ENCODE measurements at regions not wholly inside any gene's neighbourhood (a gene's known extent, or its start where the extent isn't known, plus 50 kb on each side); places are given as distances from the start of the nearest gene placed in this dataset.
"Not testable (repeated sequence)": the region's sequence is repeated elsewhere in the genome, so short reads cannot be mapped to it uniquely, and the experiment has no call there.

DNA sequence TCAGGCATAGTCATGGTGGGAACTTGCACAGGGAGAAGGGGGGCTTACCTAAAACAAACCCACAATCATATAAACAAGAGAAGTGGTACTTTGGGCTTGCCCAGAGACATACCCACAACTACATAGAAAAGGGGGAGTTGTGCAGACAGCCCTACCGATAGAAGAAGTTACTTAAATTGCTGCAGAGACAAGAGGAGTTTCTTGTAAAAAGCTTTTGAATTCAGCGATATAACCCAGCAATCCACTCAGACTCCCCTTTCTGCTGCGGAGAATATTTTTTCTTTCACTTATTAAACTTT, 164.0 kb upstream of the ETV3 start:
- ATAC-seq (ENCODE audit: low read depth) (no peak), DNase-seq (no peak)
- TF ChIP-seq, protein P1, sequence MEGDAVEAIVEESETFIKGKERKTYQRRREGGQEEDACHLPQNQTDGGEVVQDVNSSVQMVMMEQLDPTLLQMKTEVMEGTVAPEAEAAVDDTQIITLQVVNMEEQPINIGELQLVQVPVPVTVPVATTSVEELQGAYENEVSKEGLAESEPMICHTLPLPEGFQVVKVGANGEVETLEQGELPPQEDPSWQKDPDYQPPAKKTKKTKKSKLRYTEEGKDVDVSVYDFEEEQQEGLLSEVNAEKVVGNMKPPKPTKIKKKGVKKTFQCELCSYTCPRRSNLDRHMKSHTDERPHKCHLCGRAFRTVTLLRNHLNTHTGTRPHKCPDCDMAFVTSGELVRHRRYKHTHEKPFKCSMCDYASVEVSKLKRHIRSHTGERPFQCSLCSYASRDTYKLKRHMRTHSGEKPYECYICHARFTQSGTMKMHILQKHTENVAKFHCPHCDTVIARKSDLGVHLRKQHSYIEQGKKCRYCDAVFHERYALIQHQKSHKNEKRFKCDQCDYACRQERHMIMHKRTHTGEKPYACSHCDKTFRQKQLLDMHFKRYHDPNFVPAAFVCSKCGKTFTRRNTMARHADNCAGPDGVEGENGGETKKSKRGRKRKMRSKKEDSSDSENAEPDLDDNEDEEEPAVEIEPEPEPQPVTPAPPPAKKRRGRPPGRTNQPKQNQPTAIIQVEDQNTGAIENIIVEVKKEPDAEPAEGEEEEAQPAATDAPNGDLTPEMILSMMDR (IDR thresholded peaks at IDR 0.05): no peak
- CTCF ChIA-PET: no interaction called here
- H3K9me3 Mint-ChIP-seq: no peaks in the 10 kb centered on the region
- no peaks in the 10 kb centered on the region for H3K36me3 Mint-ChIP-seq (ENCODE audit: low read depth)
- no peak overlapping the region for H3K4me3 Mint-ChIP-seq
- intact Hi-C loops (cut with micrococcal nuclease): no loop called here
- H3K27me3 Mint-ChIP-seq: peaks cover 3% of the 10 kb centered on the region
- H3K4me1 Mint-ChIP-seq: no peaks in the 10 kb centered on the region
- POLR2A ChIA-PET: no interaction called here
- no peak overlapping the region for H3K27ac Mint-ChIP-seq

DNA sequence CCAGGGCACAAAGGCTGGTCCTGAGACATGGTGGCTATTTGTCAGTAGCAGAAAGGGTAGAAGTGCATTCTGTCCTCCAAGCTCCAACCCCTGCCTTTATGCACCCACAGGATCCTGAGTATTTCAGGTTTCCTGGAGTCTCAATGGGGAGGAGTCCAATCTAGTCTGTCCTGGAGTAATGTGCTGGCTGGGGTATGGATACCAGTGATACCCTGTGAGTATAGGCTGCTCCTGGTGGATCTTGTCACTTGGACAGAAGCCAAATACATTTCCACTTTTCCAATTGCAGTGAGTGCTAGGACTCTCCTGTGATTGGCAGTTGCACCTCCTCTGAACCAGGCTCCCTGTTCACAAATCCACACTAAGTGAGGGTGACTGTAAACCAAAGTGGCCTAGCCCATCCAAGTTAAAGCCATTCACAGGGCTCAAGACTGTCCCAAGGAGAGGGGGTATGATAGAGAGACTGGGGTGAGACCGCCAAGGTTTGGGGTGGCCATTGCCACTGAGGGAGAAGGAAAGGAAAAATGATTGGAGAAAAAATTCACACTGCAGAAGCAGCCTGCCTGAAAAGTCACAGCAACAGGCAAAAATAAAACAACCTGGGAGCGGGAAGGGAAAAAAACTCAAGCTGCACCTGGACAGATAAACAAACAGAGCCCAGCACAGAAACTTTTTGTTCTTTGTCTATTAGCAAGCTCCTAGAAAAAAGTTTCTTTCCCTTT, 163.4 kb upstream of the ETV3 start:
- CTCF ChIA-PET: no interaction called here
- Mint-ChIP-seq H3K4me1 (no peaks in the 10 kb centered on the region), H3K4me3 (no peak overlapping the region), H3K27me3 (peaks cover 8% of the 10 kb centered on the region), H3K36me3 (ENCODE audit: low read depth) (no peaks in the 10 kb centered on the region), H3K27ac (no peak overlapping the region), H3K9me3 (no peaks in the 10 kb centered on the region)
- DNase-seq (no peak), ATAC-seq (ENCODE audit: low read depth) (no peak)
- intact Hi-C loops (cut with micrococcal nuclease): no loop called here
- TF ChIP-seq, protein P1 (IDR thresholded peaks at IDR 0.05): no peak
- POLR2A ChIA-PET: no interaction called here

DNA sequence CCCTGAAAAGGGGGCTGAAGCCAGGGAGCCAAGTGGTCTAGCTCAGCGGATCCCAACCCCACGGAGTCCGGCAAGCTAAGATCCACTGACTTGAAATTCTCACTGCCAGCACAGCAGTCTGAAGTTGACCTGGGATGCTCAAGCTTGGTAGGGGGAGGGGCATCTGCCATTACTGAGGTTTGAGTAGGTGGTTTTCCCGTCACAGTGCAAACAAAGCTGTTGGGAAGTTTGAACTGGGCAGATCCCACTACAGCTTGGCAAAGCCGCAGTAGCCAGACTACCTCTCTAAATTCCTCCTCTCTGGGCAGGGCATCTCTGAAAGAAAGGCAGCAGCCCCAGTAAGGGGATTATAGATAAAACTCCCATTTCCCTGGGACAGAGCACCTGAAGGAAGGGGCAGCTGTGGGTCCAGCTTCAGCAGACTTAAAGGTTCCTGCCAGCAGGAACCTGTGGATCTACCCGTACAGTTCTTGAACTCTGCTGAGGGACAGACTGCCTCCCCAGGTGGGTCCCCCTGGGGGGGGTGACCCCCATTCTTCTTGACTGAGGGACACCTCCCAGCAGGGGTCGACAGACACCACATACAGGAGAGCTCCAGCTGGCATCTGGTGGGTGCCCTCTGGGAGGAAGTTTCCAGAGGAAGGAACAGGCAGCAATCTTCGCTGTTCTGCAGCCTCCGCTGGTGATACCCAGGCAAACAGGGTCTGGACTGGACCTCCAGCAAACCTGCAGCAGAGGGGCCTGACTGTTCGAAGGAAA, 156.4 kb upstream of the ETV3 start:
- POLR2A ChIA-PET; intact Hi-C loops (cut with micrococcal nuclease); CTCF ChIA-PET; ATAC-seq (ENCODE audit: low read depth); H3K4me3 Mint-ChIP-seq; H3K27ac Mint-ChIP-seq; H3K4me1 Mint-ChIP-seq; DNase-seq; H3K9me3 Mint-ChIP-seq; H3K36me3 Mint-ChIP-seq (ENCODE audit: low read depth): not testable (repeated sequence)
- H3K27me3 Mint-ChIP-seq: peaks cover 27% of the 10 kb centered on the region

DNA sequence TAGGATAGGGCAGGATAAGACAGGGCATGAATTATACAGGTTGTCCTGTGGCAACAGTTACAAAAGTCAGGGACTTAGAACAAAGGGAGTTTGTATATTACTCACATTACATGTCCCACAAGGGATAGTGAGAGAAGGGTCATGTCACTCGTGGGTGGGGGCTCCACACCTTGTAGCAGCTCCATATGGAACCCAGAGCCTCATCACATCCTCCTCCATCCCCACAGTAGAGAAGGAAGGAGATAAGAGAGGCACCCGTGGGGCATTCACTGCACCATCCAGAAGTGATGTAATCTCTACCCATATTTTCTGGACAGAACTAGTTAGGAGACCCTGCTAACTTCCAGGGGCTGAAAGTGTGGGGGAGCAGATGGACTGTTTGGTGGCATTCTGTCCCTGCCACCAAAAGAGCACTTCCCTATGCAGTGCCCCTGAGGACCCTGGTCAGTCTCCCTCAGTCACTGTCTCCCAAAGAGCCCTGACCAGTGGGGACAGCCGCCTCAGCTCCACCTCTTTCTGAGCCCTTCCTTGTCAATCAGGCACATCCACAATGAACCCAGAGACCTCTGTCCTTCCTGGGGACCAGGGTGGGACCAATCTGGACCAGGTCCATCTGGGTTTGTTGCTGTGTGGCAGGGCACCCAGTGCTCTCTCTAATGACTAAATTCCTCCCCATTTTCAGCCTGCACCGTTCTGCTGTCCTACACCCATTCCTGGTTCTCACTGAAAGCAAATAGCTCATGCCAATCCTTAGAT, 154.8 kb upstream of the ETV3 start:
- ChIA-PET CTCF (no interaction called here), POLR2A (no interaction called here)
- H3K27me3 Mint-ChIP-seq: peaks cover 32% of the 10 kb centered on the region
- H3K9me3 Mint-ChIP-seq: no peaks in the 10 kb centered on the region
- H3K4me3 Mint-ChIP-seq: no peak overlapping the region
- ATAC-seq (ENCODE audit: low read depth) (no peak), DNase-seq (no peak)
- H3K27ac Mint-ChIP-seq: no peak overlapping the region
- TF ChIP-seq, protein P1 (IDR thresholded peaks at IDR 0.05): no peak
- no peaks in the 10 kb centered on the region for H3K36me3 Mint-ChIP-seq (ENCODE audit: low read depth)
- intact Hi-C loops (cut with micrococcal nuclease): no loop called here
- H3K4me1 Mint-ChIP-seq: peaks cover 6% of the 10 kb centered on the region

DNA sequence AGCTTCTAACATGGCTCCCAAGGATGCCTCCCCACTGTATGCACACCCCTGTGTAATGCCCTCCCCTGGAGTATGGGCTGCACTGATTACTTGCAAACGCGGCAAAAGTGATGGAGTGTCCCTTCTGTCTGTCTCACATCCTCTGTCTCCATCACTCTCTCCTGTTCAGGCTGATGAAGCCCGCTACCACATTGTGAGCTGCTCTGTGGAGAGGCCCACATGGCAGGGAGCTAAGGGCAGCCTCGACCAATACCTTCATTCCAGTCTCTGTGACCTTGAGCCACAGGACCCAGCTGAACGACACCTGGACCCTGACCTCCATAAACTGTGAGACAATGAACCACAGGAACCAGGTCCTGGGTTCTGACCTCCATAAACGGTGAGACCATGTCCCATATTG, 154.1 kb upstream of the ETV3 start:
- H3K4me1 Mint-ChIP-seq: peaks cover 6% of the 10 kb centered on the region
- TF ChIP-seq, protein P1 (IDR thresholded peaks at IDR 0.05): no peak
- POLR2A ChIA-PET: no interaction called here
- no peak overlapping the region for H3K4me3 Mint-ChIP-seq
- intact Hi-C loops (cut with micrococcal nuclease): no loop called here
- DNase-seq (no peak), ATAC-seq (ENCODE audit: low read depth) (no peak)
- H3K9me3 Mint-ChIP-seq: no peaks in the 10 kb centered on the region
- no peaks in the 10 kb centered on the region for H3K36me3 Mint-ChIP-seq (ENCODE audit: low read depth)
- CTCF ChIA-PET: no interaction called here
- peaks cover 30% of the 10 kb centered on the region for H3K27me3 Mint-ChIP-seq
- H3K27ac Mint-ChIP-seq: no peak overlapping the region

All from activated B cell treated with CpG ODN at 0.5 μM for 24 hours (primary cell).